ENCODE measurements at regions not wholly inside any gene's neighbourhood (a gene's known extent, or its start where the extent isn't known, plus 50 kb on each side); places are given as distances from the start of the nearest gene placed in this dataset.

DNA sequence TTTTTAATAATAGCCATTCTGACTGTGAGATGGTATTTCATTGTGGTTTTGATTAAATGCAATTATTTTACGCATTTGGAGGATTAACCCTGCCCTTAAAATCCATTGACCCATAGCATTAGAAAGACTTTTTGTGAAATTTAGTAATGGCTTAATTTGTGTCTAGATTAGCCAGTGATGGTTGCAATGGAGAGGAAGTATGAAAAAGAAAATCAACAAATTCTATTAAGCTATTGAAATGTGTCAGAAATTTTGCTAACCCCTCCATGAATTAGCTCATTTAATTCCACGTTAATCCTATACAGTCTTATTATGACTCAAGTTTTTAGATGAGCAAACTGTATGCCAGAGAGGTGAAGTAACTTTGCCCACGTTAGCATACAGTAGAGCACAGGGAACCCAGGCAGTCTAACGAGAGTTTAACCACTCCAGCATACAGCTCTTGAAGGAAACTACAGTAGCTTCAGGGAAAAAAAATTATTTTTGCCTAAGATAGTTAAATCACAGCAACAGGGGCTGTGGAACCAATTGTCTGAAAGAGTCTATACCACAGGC lies 158.2 kb upstream of the PPP2R2B start:
- Histone ChIP-seq H4K12ac (ENCODE audit: low read depth, low read length) (no peak overlapping the region), H2BK120ac (ENCODE audit: insufficient read depth, low read length, poor library complexity) (no peak overlapping the region), H2BK12ac (ENCODE audit: low read length) (no peak overlapping the region), H3K18ac (ENCODE audit: low read length) (no peak overlapping the region), H3K4me3 (ENCODE audit: low read depth, low read length) (no peak overlapping the region), H4K8ac (ENCODE audit: low read depth, low read length) (no peak overlapping the region), H3K4me2 (ENCODE audit: low read length) (no peak overlapping the region), H2AK5ac (ENCODE audit: low read length) (no peak overlapping the region), H2BK5ac (ENCODE audit: low read depth, low read length, poor library complexity) (no peak overlapping the region), H3K36me3 (ENCODE audit: control insufficient read depth in 1 of 2, insufficient read depth in 2 of 2, low read length in 2 of 2) (no peaks in the 10 kb centered on the region), H3K14ac (ENCODE audit: low read length) (no peak overlapping the region), H2AFZ (ENCODE audit: insufficient read depth, low read length, poor library complexity) (no peak overlapping the region), H3K27ac (ENCODE audit: low read depth, low read length) (no peak overlapping the region), H3K27me3 (ENCODE audit: insufficient read depth, low read length) (no peaks in the 10 kb centered on the region), H3K9ac (ENCODE audit: low read length) (no peak overlapping the region), H3K79me2 (ENCODE audit: control insufficient read depth, insufficient read depth, low read length, poor library complexity) (no peaks in the 10 kb centered on the region), H3K4me1 (ENCODE audit: control insufficient read depth in 1 of 2, insufficient read depth in 2 of 2, low read length in 2 of 2) (peaks cover 3% of the 10 kb centered on the region in 2 experiments), H3K4ac (ENCODE audit: low read depth, low read length) (no peak overlapping the region), H4K91ac (ENCODE audit: low read depth, low read length) (no peak overlapping the region), H3K9me3 (ENCODE audit: insufficient read depth, low read depth, low read length) (no peaks in the 10 kb centered on the region), H3K23ac (ENCODE audit: low read length) (no peak overlapping the region), H3K79me1 (ENCODE audit: low read length) (no peaks in the 10 kb centered on the region)
- no peak for DNase-seq
- no CpG with 5 or more reads among the region's 4 CpGs for WGBS (ENCODE audit: extremely low coverage, insufficient coverage, insufficient read length)

DNA sequence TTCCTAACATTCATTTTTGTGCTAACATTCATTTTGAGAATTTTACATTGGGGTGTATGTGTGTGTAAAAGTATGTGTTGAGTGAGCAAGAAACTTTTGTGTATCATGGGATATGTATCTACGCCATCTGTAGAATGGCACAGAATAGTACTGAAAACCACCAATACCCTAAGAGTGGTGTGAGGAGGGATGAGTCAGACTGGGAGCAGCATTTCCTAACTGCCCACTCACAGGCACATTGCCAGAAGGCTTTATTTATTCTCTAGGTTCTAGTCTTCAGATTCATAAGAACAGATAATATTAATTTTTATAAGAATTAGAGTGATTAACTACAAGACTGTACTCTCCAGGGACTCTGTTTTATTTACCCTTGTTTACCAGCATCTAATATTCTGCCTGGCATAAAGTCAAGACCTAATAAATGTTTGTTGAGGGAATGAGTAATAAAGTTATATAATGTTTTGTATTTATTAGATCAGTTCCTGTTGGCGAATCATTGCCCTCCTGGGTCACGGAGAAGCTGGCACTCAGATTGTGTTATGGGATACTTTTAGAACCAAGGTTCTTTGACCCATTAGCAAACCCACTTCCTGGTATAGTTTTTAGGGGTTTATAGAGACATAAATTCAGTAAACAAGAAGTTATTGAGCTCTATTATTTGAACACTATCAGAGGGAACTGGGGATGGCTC lies 159.1 kb upstream of the PPP2R2B start:
- no peak overlapping the region for H3K27ac ChIP-seq (ENCODE audit: low read depth, low read length)
- DNase-seq: no peak
- no peaks in the 10 kb centered on the region for H3K36me3 ChIP-seq (ENCODE audit: control insufficient read depth in 1 of 2, insufficient read depth in 2 of 2, low read length in 2 of 2)
- H3K79me2 ChIP-seq (ENCODE audit: control insufficient read depth, insufficient read depth, low read length, poor library complexity): no peaks in the 10 kb centered on the region
- no peak overlapping the region for H3K14ac ChIP-seq (ENCODE audit: low read length)
- H3K23ac ChIP-seq (ENCODE audit: low read length): no peak overlapping the region
- H3K4ac ChIP-seq (ENCODE audit: low read depth, low read length): no peak overlapping the region
- H4K8ac ChIP-seq (ENCODE audit: low read depth, low read length): no peak overlapping the region
- no peak overlapping the region for H2AFZ ChIP-seq (ENCODE audit: insufficient read depth, low read length, poor library complexity)
- no peak overlapping the region for H4K91ac ChIP-seq (ENCODE audit: low read depth, low read length)
- H3K9ac ChIP-seq (ENCODE audit: low read length): no peak overlapping the region
- H3K18ac ChIP-seq (ENCODE audit: low read length): no peak overlapping the region
- no peak overlapping the region for H2BK120ac ChIP-seq (ENCODE audit: insufficient read depth, low read length, poor library complexity)
- no peaks in the 10 kb centered on the region for H3K27me3 ChIP-seq (ENCODE audit: insufficient read depth, low read length)
- H2AK5ac ChIP-seq (ENCODE audit: low read length): no peak overlapping the region
- H2BK5ac ChIP-seq (ENCODE audit: low read depth, low read length, poor library complexity): no peak overlapping the region
- H3K4me1 ChIP-seq (ENCODE audit: control insufficient read depth in 1 of 2, insufficient read depth in 2 of 2, low read length in 2 of 2): peaks cover 3% of the 10 kb centered on the region in 2 experiments
- WGBS (ENCODE audit: extremely low coverage, insufficient coverage, insufficient read length): no CpG with 5 or more reads among the region's 3 CpGs
- H3K4me2 ChIP-seq (ENCODE audit: low read length): no peak overlapping the region
- no peaks in the 10 kb centered on the region for H3K9me3 ChIP-seq (ENCODE audit: insufficient read depth, low read depth, low read length)
- H4K12ac ChIP-seq (ENCODE audit: low read depth, low read length): no peak overlapping the region
- no peaks in the 10 kb centered on the region for H3K79me1 ChIP-seq (ENCODE audit: low read length)
- no peak overlapping the region for H2BK12ac ChIP-seq (ENCODE audit: low read length)
- no peak overlapping the region for H3K4me3 ChIP-seq (ENCODE audit: low read depth, low read length)

DNA sequence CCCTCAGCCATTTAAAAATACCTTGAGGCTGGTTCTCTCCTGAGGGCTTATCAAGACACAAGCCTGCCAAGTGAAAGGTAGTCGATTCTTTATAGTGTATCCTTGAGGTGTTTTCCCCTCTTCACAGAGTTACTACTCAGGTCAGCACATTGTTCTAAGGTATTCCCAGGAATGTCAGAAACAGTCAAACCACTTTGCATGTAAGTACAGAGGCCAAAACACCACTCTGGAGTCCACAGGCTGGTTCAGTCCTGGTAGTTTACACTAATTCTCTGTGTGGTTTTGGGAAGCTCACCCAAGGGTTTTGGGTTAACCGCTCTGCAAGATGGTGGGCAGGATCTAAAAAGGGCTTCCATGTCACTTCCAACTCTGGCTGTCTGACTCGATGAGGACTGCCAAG lies 162.3 kb upstream of the PPP2R2B start:
- no peak overlapping the region for H3K23ac ChIP-seq (ENCODE audit: low read length)
- peaks cover 2% of the 10 kb centered on the region for H3K79me1 ChIP-seq (ENCODE audit: low read length)
- H2AFZ ChIP-seq (ENCODE audit: insufficient read depth, low read length, poor library complexity): no peak overlapping the region
- H3K14ac ChIP-seq (ENCODE audit: low read length): no peak overlapping the region
- no peak overlapping the region for H4K91ac ChIP-seq (ENCODE audit: low read depth, low read length)
- H2BK5ac ChIP-seq (ENCODE audit: low read depth, low read length, poor library complexity): no peak overlapping the region
- no peaks in the 10 kb centered on the region for H3K27me3 ChIP-seq (ENCODE audit: insufficient read depth, low read length)
- DNase-seq: no peak
- H3K4ac ChIP-seq (ENCODE audit: low read depth, low read length): no peak overlapping the region
- peaks cover 3 to 7% of the 10 kb centered on the region in 2 experiments for H3K4me1 ChIP-seq (ENCODE audit: control insufficient read depth in 1 of 2, insufficient read depth in 2 of 2, low read length in 2 of 2)
- H2BK120ac ChIP-seq (ENCODE audit: insufficient read depth, low read length, poor library complexity): no peak overlapping the region
- WGBS (ENCODE audit: extremely low coverage, insufficient coverage, insufficient read length): no CpG with 5 or more reads among the region's 3 CpGs
- H3K36me3 ChIP-seq (ENCODE audit: control insufficient read depth in 1 of 2, insufficient read depth in 2 of 2, low read length in 2 of 2): no peaks in the 10 kb centered on the region
- H2BK12ac ChIP-seq (ENCODE audit: low read length): no peak overlapping the region
- no peaks in the 10 kb centered on the region for H3K9me3 ChIP-seq (ENCODE audit: insufficient read depth, low read depth, low read length)
- H3K4me2 ChIP-seq (ENCODE audit: low read length): no peak overlapping the region
- no peak overlapping the region for H4K12ac ChIP-seq (ENCODE audit: low read depth, low read length)
- H3K9ac ChIP-seq (ENCODE audit: low read length): no peak overlapping the region
- H4K8ac ChIP-seq (ENCODE audit: low read depth, low read length): no peak overlapping the region
- H2AK5ac ChIP-seq (ENCODE audit: low read length): no peak overlapping the region
- H3K18ac ChIP-seq (ENCODE audit: low read length): no peak overlapping the region
- H3K27ac ChIP-seq (ENCODE audit: low read depth, low read length): no peak overlapping the region
- H3K79me2 ChIP-seq (ENCODE audit: control insufficient read depth, insufficient read depth, low read length, poor library complexity): no peaks in the 10 kb centered on the region
- no peak overlapping the region for H3K4me3 ChIP-seq (ENCODE audit: low read depth, low read length)

GRCh38 chr5:147044572-147045273 lies 166.2 kb upstream of the PPP2R2B start:
- Histone ChIP-seq H4K91ac (ENCODE audit: low read depth, low read length) (no peak overlapping the region), H4K8ac (ENCODE audit: low read depth, low read length) (no peak overlapping the region), H3K79me2 (ENCODE audit: control insufficient read depth, insufficient read depth, low read length, poor library complexity) (no peaks in the 10 kb centered on the region), H2BK120ac (ENCODE audit: insufficient read depth, low read length, poor library complexity) (no peak overlapping the region), H2AFZ (ENCODE audit: insufficient read depth, low read length, poor library complexity) (no peak overlapping the region), H2BK12ac (ENCODE audit: low read length) (no peak overlapping the region), H3K36me3 (ENCODE audit: control insufficient read depth in 1 of 2, insufficient read depth in 2 of 2, low read length in 2 of 2) (no peaks in the 10 kb centered on the region), H2AK5ac (ENCODE audit: low read length) (no peak overlapping the region), H3K4ac (ENCODE audit: low read depth, low read length) (no peak overlapping the region), H3K18ac (ENCODE audit: low read length) (no peak overlapping the region), H3K9ac (ENCODE audit: low read length) (no peak overlapping the region), H3K23ac (ENCODE audit: low read length) (no peak overlapping the region), H2BK5ac (ENCODE audit: low read depth, low read length, poor library complexity) (no peak overlapping the region), H3K4me2 (ENCODE audit: low read length) (no peak overlapping the region), H3K4me3 (ENCODE audit: low read depth, low read length) (no peak overlapping the region), H4K12ac (ENCODE audit: low read depth, low read length) (no peak overlapping the region), H3K9me3 (ENCODE audit: insufficient read depth, low read depth, low read length) (no peaks in the 10 kb centered on the region), H3K4me1 (ENCODE audit: control insufficient read depth in 1 of 2, insufficient read depth in 2 of 2, low read length in 2 of 2) (peaks cover 3 to 7% of the 10 kb centered on the region in 2 experiments), H3K79me1 (ENCODE audit: low read length) (peaks cover 2% of the 10 kb centered on the region), H3K27me3 (ENCODE audit: insufficient read depth, low read length) (no peaks in the 10 kb centered on the region), H3K14ac (ENCODE audit: low read length) (no peak overlapping the region), H3K27ac (ENCODE audit: low read depth, low read length) (no peak overlapping the region)
- WGBS (ENCODE audit: extremely low coverage, insufficient coverage, insufficient read length): no CpG with 5 or more reads among the region's 2 CpGs
- DNase-seq: no peak

Data from trophoblast cell (in vitro differentiated cells and primary cell).